GM23338 (cell line): ENCODE measurements at regions not wholly inside any gene's neighbourhood (a gene's known extent, or its start where the extent isn't known, plus 50 kb on each side); places are given as distances from the start of the nearest gene placed in this dataset.

Experiments
- ATAC-seq: fragments of 200-7000 bp; cut with Tn5 transposase; 3 replicates; pipeline ENCODE4 v1.9.1; 2020
- DNase-seq: peaks from one replicate; pipeline ENCODE4 v3.0.0-alpha.2; 2015; ENCODE audit warnings: low spot score
- H2AFZ ChIP-seq: fragments of 200-600 bp; sonication (generic); 2 replicates; pipeline ENCODE4 v1.8.0; 2016; ENCODE audit warnings: antibody characterized with exemption, mild to moderate bottlenecking, moderate library complexity
- H3F3A ChIP-seq: fragments of 200-600 bp; sonication (generic); replicated peaks from 2 replicates; pipeline ENCODE4 v1.8.0; 2017; ENCODE audit warnings: antibody characterized with exemption, mixed run types, low read depth
- H3K27ac ChIP-seq: fragments of 200-600 bp; sonication (generic); 2 replicates; pipeline ENCODE4 v1.6.1; 2016; ENCODE audit warnings: low read depth
- H3K27me3 ChIP-seq: fragments of 200-600 bp; sonication (generic); 2 replicates; pipeline ENCODE4 v1.8.0; 2016; ENCODE audit warnings: mild to moderate bottlenecking, mixed run types, moderate library complexity; ENCODE audit not compliant: insufficient read depth
- H3K36me3 ChIP-seq: fragments of 200-600 bp; sonication (generic); 2 replicates; pipeline ENCODE4 v1.8.0; 2016; ENCODE audit warnings: mild to moderate bottlenecking; ENCODE audit not compliant: insufficient read depth
- H3K4me1 ChIP-seq: fragments of 200-600 bp; sonication (generic); 2 replicates; pipeline ENCODE4 v1.8.0; 2016; ENCODE audit warnings: mild to moderate bottlenecking, moderate library complexity; ENCODE audit not compliant: insufficient read depth
- H3K4me2 ChIP-seq: fragments of 200-600 bp; sonication (generic); 2 replicates; pipeline ENCODE4 v1.7.1; 2017; ENCODE audit warnings: mixed run types
- H3K4me3 ChIP-seq: fragments of 200-600 bp; sonication (generic); 2 replicates; pipeline ENCODE4 v1.6.1; 2016; ENCODE audit warnings: mixed run types
- H3K79me2 ChIP-seq: fragments of 200-600 bp; sonication (generic); replicated peaks from 2 replicates; pipeline ENCODE4 v1.8.0; 2017; ENCODE audit warnings: mild to moderate bottlenecking; ENCODE audit not compliant: insufficient read depth
- H3K9me2 ChIP-seq: fragments of 200-600 bp; sonication (generic); 2 replicates; pipeline ENCODE4 v1.8.0; 2017; ENCODE audit not compliant: insufficient read depth
- H4K20me1 ChIP-seq: fragments of 200-600 bp; sonication (generic); replicated peaks from 2 replicates; pipeline ENCODE4 v1.8.0; 2017; ENCODE audit warnings: mild to moderate bottlenecking; ENCODE audit not compliant: insufficient read depth
- H3K27ac Mint-ChIP-seq: 2 replicates; pipeline ENCODE4 v1.8.0; 2020; ENCODE audit warnings: inconsistent platforms, mild to moderate bottlenecking, moderate library complexity, mixed read lengths
- H3K27me3 Mint-ChIP-seq: 3 replicates; pipeline ENCODE4 v1.8.0; 2022; ENCODE audit warnings: low read depth, mild to moderate bottlenecking, moderate library complexity, mixed read lengths, inconsistent platforms; ENCODE audit not compliant: insufficient read depth, poor library complexity
- H3K36me3 Mint-ChIP-seq: 3 replicates; pipeline ENCODE4 v1.8.0; 2021; ENCODE audit warnings: low read depth, mild to moderate bottlenecking, inconsistent platforms, moderate library complexity, mixed read lengths
- H3K4me1 Mint-ChIP-seq: 3 replicates; pipeline ENCODE4 v1.8.0; 2020; ENCODE audit warnings: mild to moderate bottlenecking, inconsistent platforms, mixed read lengths
- H3K4me3 Mint-ChIP-seq: 3 replicates; pipeline ENCODE4 v1.8.0; 2021; ENCODE audit warnings: moderate library complexity, mild to moderate bottlenecking, inconsistent platforms, mixed read lengths
- H3K9me3 Mint-ChIP-seq: 3 replicates; pipeline ENCODE4 v1.8.0; 2020; ENCODE audit warnings: moderate library complexity, mild to moderate bottlenecking, inconsistent platforms, mixed read lengths
- EZH2 ChIP-seq: fragments of 200-600 bp; sonication (generic); IDR thresholded peaks from one replicate; pipeline ENCODE4 v1.8.0; 2017; ENCODE audit warnings: antibody characterized with exemption, mild to moderate bottlenecking, low read depth; ENCODE audit not compliant: unreplicated experiment
- NANOG ChIP-seq: IDR thresholded peaks from 2 replicates; pipeline ENCODE4 v1.6.1; 2016; ENCODE audit warnings: antibody characterized with exemption, borderline replicate concordance
- STAT1 ChIP-seq: IDR thresholded peaks from one replicate; pipeline ENCODE4 v1.6.1; 2016; ENCODE audit warnings: antibody characterized with exemption; ENCODE audit not compliant: unreplicated experiment
- ZNF114 ChIP-seq: fragments of 250-450 bp; sonication (Bioruptor Pico); IDR thresholded peaks from 2 replicates; pipeline ENCODE4 v1.5.0; 2020; ENCODE audit warnings: mild to moderate bottlenecking, moderate library complexity
- ZNF331 ChIP-seq: fragments of 250-450 bp; sonication (Bioruptor Pico); IDR thresholded peaks from 2 replicates; pipeline ENCODE4 v1.5.0; 2020; ENCODE audit warnings: low read depth, mild to moderate bottlenecking, moderate library complexity
- TF ChIP-seq, protein P1 (sequence below): fragments of 250-450 bp; sonication (Bioruptor Pico); IDR thresholded peaks from 2 replicates; pipeline ENCODE4 v1.5.0; 2020; ENCODE audit warnings: mild to moderate bottlenecking, moderate library complexity

DNA sequence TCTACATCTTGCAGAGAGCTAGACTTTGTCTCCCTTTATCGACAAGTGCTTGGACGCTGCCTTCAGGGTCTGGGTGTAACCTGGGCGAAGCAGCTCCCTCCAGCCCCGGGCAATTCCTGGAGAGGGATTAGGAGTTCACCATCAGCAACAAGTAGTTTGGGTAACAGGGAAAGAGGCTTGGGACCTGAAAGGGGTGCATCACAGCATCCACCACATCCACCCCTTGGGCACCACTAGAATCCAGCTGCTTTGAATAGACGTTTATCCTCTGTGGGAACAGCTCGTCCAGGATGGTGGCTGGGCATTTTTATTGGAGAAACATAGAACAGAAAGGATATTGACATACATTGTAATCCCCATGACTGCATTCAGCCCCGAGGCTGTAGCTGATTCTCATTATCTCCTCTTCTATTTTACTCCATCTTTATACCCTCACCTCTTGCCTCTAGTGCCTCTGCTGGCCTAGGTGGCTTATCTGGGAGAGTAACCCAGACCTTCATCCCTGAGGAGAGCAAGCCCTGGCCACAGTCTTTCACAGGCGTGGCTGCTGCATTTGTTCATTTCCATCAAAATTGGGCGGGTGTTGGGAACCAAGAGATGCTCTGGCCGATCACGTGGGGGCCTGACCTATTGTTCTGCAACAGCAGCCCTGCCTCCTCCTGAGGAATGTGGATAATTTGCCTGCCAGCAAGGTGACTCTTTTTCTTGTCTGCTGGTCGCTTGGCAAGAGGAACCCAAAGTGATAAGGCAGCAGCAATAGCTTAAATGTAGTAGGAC lies 109.2 kb upstream of the RALGAPA2 start:
- Histone ChIP-seq H4K20me1 (no peaks in the 10 kb centered on the region), H2AFZ (peak overlapping the region; percentile 3; the same call in 1 of the 2 replicates), H3K4me1 (peaks cover 38% of the 10 kb centered on the region), H3K27ac (no peak overlapping the region), H3F3A (no peaks in the 10 kb centered on the region), H3K4me3 (no peak overlapping the region; the same call in 1 of the 2 replicates), H3K4me2 (peak overlapping the region; percentile 49; the same call in 1 of the 2 replicates), H3K79me2 (no peaks in the 10 kb centered on the region), H3K36me3 (no peaks in the 10 kb centered on the region), H3K9me2 (no peaks in the 10 kb centered on the region), H3K27me3 (no peaks in the 10 kb centered on the region)
- TF ChIP-seq NANOG, result no peak
- TF ChIP-seq STAT1, result no peak
- TF ChIP-seq, protein P1, sequence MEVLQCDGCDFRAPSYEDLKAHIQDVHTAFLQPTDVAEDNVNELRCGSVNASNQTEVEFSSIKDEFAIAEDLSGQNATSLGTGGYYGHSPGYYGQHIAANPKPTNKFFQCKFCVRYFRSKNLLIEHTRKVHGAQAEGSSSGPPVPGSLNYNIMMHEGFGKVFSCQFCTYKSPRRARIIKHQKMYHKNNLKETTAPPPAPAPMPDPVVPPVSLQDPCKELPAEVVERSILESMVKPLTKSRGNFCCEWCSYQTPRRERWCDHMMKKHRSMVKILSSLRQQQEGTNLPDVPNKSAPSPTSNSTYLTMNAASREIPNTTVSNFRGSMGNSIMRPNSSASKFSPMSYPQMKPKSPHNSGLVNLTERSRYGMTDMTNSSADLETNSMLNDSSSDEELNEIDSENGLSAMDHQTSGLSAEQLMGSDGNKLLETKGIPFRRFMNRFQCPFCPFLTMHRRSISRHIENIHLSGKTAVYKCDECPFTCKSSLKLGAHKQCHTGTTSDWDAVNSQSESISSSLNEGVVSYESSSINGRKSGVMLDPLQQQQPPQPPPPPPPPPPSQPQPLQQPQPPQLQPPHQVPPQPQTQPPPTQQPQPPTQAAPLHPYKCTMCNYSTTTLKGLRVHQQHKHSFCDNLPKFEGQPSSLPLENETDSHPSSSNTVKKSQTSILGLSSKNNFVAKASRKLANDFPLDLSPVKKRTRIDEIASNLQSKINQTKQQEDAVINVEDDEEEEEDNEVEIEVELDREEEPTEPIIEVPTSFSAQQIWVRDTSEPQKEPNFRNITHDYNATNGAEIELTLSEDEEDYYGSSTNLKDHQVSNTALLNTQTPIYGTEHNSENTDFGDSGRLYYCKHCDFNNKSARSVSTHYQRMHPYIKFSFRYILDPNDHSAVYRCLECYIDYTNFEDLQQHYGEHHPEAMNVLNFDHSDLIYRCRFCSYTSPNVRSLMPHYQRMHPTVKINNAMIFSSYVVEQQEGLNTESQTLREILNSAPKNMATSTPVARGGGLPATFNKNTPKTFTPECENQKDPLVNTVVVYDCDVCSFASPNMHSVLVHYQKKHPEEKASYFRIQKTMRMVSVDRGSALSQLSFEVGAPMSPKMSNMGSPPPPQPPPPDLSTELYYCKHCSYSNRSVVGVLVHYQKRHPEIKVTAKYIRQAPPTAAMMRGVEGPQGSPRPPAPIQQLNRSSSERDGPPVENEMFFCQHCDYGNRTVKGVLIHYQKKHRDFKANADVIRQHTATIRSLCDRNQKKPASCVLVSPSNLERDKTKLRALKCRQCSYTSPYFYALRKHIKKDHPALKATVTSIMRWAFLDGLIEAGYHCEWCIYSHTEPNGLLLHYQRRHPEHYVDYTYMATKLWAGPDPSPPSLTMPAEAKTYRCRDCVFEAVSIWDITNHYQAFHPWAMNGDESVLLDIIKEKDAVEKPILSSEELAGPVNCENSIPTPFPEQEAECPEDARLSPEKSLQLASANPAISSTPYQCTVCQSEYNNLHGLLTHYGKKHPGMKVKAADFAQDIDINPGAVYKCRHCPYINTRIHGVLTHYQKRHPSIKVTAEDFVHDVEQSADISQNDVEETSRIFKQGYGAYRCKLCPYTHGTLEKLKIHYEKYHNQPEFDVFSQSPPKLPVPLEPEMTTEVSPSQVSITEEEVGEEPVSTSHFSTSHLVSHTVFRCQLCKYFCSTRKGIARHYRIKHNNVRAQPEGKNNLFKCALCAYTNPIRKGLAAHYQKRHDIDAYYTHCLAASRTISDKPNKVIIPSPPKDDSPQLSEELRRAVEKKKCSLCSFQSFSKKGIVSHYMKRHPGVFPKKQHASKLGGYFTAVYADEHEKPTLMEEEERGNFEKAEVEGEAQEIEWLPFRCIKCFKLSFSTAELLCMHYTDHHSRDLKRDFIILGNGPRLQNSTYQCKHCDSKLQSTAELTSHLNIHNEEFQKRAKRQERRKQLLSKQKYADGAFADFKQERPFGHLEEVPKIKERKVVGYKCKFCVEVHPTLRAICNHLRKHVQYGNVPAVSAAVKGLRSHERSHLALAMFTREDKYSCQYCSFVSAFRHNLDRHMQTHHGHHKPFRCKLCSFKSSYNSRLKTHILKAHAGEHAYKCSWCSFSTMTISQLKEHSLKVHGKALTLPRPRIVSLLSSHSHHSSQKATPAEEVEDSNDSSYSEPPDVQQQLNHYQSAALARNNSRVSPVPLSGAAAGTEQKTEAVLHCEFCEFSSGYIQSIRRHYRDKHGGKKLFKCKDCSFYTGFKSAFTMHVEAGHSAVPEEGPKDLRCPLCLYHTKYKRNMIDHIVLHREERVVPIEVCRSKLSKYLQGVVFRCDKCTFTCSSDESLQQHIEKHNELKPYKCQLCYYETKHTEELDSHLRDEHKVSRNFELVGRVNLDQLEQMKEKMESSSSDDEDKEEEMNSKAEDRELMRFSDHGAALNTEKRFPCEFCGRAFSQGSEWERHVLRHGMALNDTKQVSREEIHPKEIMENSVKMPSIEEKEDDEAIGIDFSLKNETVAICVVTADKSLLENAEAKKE (CRISPR knock-in tag), result no peak
- TF ChIP-seq ZNF114 (CRISPR knock-in tag), result no peak
- TF ChIP-seq ZNF331 (CRISPR knock-in tag), result no peak
- TF ChIP-seq EZH2, result no peak
- H3K4me3 Mint-ChIP-seq, result no peak overlapping the region
- H3K27me3 Mint-ChIP-seq, result peaks cover 13% of the 10 kb centered on the region
- peaks cover 41% of the 10 kb centered on the region for H3K4me1 Mint-ChIP-seq
- DNase-seq (peak; percentile 76), ATAC-seq (peak; percentile 31)
- H3K27ac Mint-ChIP-seq, result no peak overlapping the region
- H3K9me3 Mint-ChIP-seq, result no peaks in the 10 kb centered on the region
- no peaks in the 10 kb centered on the region; the same call in 2 of the 3 replicates for H3K36me3 Mint-ChIP-seq
